GM19238 (cell line): ENCODE measurements at regions not wholly inside any gene's neighbourhood (a gene's known extent, or its start where the extent isn't known, plus 50 kb on each side); places are given as distances from the start of the nearest gene placed in this dataset.

Source experiments
- DNase-seq: peaks from one replicate; pipeline ENCODE4 v3.0.0; 2011; ENCODE audit warnings: low spot score; ENCODE audit not compliant: insufficient read length

GRCh38 chr3:70120357-70120966 lies 120.9 kb downstream of the SAMMSON start:
- DNase-seq: peak; percentile 39

GRCh38 chr3:70127192-70127591 lies 127.7 kb downstream of the SAMMSON start:
- no peak for DNase-seq

- DNase-seq: no peak
These were observed 137.8 kb downstream of the SAMMSON start for GRCh38 chr3:70137366-70137765.

DNA sequence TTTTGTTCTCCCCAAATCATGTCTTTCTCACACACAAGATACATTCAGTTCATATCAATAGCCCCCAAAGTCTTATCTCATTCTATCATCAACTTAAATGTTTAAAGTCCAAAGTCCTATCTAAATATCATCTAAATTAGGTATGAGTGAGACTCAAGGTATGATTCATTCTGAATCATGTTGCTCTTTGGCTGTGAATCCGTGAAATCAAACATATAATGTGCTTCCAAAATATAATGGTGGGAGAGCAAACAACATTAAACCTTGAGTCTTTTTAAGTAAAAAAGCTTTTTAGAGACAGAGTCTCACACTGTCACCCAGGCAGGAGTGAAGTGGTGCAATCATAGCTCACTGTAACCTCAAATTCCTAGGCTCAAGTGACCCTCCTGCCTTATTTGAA lies 139.1 kb downstream of the SAMMSON start:
- DNase-seq: no peak
